H1 (cell line): ENCODE measurements at regions not wholly inside any gene's neighbourhood (a gene's known extent, or its start where the extent isn't known, plus 50 kb on each side); places are given as distances from the start of the nearest gene placed in this dataset.

ENCODE experiments used
- CEBPB ChIP-seq: IDR thresholded peaks from 2 replicates; pipeline ENCODE4 v1.6.1; 2012; ENCODE audit warnings: low read depth, low read length
- CTCF ChIP-seq, 3 experiments: IDR thresholded peaks; 1 replicate in 2 of 3; 2 replicates in 1 of 3; pipeline versions ENCODE4 v1.5.1 to v1.6.1; 2011; ENCODE audit warnings: low read length in 3 of 3, mild to moderate bottlenecking in 3 of 3, inconsistent platforms in 2 of 3, low read depth in 1 of 3, moderate library complexity in 1 of 3; ENCODE audit not compliant: insufficient read depth in 1 of 3; ENCODE audit errors: control extremely low read depth in 1 of 3
- EGR1 ChIP-seq: IDR thresholded peaks from 2 replicates; pipeline ENCODE4 v1.6.1; 2011; ENCODE audit warnings: low read depth, low read length, borderline replicate concordance
- EP300 ChIP-seq, 2 experiments: IDR thresholded peaks; 1 replicate in 1 of 2; 2 replicates in 1 of 2; pipeline ENCODE4 v1.6.1; 2011 to 2012; ENCODE audit warnings: low read depth in 2 of 2, low read length in 2 of 2, mild to moderate bottlenecking in 2 of 2, borderline replicate concordance in 1 of 2, inconsistent platforms in 1 of 2, moderate library complexity in 1 of 2
- EZH2 ChIP-seq: fragments of 200-600 bp; sonication (generic); IDR thresholded peaks from 2 replicates; pipeline ENCODE4 v1.7.1; 2012; ENCODE audit warnings: low read depth, mild to moderate bottlenecking, moderate library complexity, low read length, inconsistent platforms; ENCODE audit not compliant: severe bottlenecking
- KDM1A ChIP-seq: fragments of 200-600, 300-600 bp; sonication (generic); IDR thresholded peaks from 2 replicates; pipeline ENCODE4 v1.7.1; 2016; ENCODE audit warnings: mild to moderate bottlenecking, low read length, borderline replicate concordance
- NRF1 ChIP-seq: IDR thresholded peaks from 2 replicates; pipeline ENCODE4 v1.6.1; 2011; ENCODE audit warnings: mild to moderate bottlenecking, low read depth, low read length, improper control_type of control experiment
- POLR2AphosphoS5 ChIP-seq: IDR thresholded peaks from 2 replicates; pipeline ENCODE4 v1.6.1; 2011; ENCODE audit warnings: low read depth, low read length
- RBBP5 ChIP-seq: IDR thresholded peaks from 2 replicates; pipeline ENCODE4 v1.7.1; 2012; ENCODE audit warnings: low read depth, mild to moderate bottlenecking, inconsistent platforms, low read length, moderate library complexity, borderline replicate concordance
- YY1 ChIP-seq: IDR thresholded peaks from 2 replicates; pipeline ENCODE4 v1.6.1; 2011; ENCODE audit warnings: low read depth, mild to moderate bottlenecking, low read length

- TF ChIP-seq POLR2AphosphoS5: no peak
- TF ChIP-seq CTCF (IDR thresholded peaks at IDR 0.05; ENCODE audit: control extremely low read depth in 1 of 3, insufficient read depth in 1 of 3, low read depth in 1 of 3, low read length in 3 of 3): no peak
- no peak for TF ChIP-seq EZH2
- no peak for TF ChIP-seq EP300 (IDR thresholded peaks at IDR 0.05; ENCODE audit: borderline replicate concordance in 1 of 2, low read depth in 2 of 2, low read length in 2 of 2)
- no peak for TF ChIP-seq CEBPB
- no peak for TF ChIP-seq NRF1
- TF ChIP-seq KDM1A: no peak
- TF ChIP-seq YY1: no peak
- no peak for TF ChIP-seq RBBP5
- no peak for TF ChIP-seq EGR1
Observed at GRCh38 chr1:87743256-87743655, 414.6 kb downstream of the LMO4 start.
